HG03175 (cell line): ENCODE measurements at regions not wholly inside any gene's neighbourhood (a gene's known extent, or its start where the extent isn't known, plus 50 kb on each side); places are given as distances from the start of the nearest gene placed in this dataset.
"Not testable (repeated sequence)": the region's sequence is repeated elsewhere in the genome, so short reads cannot be mapped to it uniquely, and the experiment has no call there.

Source experiments
- ATAC-seq: cut with Tn5 transposase; IDR thresholded peaks from one replicate; pipeline ENCODE4 v1.9.1; 2021; ENCODE audit warnings: mild to moderate bottlenecking, moderate library complexity; ENCODE audit not compliant: unreplicated experiment

- not testable (repeated sequence) for ATAC-seq
Measured at GRCh38 chr15:20244792-20245191, 296.8 kb downstream of the GOLGA6L6 start.

DNA sequence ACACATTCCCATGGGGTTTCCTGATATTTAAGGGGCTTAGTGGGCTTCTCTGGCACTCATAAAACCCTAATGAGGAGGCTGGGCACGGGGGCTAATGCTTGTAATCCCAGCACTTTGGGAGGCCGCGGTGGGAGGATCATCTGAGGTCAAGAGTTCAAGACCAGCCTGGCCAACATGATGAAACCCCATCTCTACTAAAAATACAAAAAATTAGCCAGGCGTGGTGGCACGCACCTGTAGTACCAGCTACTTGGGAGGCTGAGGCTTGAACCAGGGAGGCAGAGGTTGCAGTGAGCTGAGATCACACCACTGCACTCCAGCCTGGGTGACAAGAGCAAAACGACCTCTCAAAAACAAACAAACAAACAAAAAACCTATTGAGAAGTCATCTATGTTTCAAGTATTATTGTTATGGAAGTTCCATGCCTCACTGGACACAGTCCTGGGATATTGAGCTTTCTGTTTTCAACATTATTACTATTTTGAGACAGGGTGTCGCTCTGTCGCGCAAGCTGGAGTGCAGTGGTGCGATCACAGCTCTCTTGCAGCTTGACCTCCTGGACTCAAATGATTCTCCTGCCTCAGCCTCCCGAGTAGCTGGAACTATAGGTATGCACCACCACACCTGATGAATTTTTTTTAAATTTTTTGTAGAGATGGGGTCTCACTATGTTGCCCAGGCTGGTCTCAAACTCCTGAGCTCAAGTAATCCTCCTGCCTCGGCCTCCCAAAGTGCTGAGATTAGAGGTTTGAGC lies 297.9 kb downstream of the GOLGA6L6 start:
- not testable (repeated sequence) for ATAC-seq

GRCh38 chr15:20240366-20240917 lies 301.2 kb downstream of the GOLGA6L6 start:
- not testable (repeated sequence) for ATAC-seq

DNA sequence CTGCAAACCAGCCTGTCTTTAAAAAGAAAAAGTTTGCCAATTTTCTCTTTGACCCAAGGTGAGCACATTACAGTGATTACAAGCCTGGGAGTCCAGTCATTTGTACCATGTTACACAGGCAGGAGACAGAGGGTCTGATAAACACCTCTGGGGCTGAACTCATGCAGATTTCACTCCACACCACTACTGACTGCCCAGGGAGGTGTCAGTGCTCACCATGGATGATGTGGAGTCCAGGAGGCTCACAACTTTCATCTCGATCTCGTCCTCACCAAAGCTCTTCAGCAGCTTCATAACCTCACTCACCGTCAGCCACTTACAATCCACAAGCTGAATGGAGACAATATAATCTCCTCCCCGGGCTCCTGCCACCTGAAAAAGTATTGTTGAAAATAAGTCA lies 302.4 kb downstream of the GOLGA6L6 start:
- ATAC-seq: not testable (repeated sequence)

DNA sequence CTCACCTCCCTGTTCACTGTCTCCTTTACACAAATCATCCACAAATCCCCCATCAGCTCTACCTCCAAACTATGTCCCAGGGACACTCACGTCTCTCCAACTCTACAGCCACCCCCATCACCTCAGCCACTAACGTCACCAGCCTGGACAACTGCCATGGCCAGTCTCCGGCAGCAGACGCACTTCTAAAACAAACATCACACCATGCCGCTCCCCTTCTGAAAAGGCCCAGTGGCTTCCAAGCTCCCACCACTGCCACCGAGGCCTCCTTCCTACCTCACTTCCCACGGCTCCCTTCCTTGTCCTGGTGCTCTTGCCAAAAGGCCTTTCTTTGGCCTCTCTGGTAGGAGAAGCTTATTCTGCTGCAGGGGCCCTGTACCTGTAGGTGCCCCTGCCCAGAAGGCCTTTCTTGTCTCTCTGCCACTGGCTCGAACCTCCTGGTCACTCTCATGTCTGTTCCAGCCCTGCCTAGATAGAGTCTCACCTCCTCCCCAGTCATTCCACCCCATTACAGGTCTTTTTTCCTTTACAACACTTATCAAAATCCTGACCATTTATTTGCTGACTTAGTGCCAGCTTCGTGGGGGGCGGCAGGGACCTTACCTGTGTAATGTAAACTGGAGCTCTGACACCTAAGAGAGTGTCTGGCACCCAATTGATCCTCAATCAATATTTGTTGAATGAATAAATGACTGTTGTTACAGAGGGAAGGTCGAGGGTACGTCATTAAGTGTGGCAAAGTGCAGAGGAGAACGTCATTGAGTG lies 304.2 kb downstream of the GOLGA6L6 start:
- not testable (repeated sequence) for ATAC-seq

GRCh38 chr15:20235728-20236127 lies 305.9 kb downstream of the GOLGA6L6 start:
- ATAC-seq: not testable (repeated sequence)

- not testable (repeated sequence) for ATAC-seq
Measured at GRCh38 chr15:20234006-20234540, 307.5 kb downstream of the GOLGA6L6 start.

GRCh38 chr15:20232457-20232856 lies 309.1 kb downstream of the GOLGA6L6 start:
- not testable (repeated sequence) for ATAC-seq

DNA sequence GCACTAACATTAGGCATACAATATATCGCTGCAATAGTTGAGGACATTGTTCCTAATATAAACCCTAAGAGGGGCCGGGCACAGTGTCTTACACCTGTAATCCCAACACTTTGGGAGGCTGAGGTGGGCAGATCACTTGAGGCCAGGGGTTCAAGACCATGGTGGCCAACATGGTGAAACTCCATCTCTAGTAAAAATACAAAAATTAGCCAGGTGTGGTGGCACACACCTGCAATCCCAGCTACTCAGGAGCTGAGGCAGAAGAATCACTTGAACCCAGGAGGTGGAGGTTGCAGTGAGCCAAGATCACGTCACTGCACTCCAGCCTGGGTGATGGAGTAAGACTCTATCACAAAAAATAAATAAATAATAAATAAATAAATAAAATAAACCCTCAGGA lies 310.9 kb downstream of the GOLGA6L6 start:
- ATAC-seq: not testable (repeated sequence)

DNA sequence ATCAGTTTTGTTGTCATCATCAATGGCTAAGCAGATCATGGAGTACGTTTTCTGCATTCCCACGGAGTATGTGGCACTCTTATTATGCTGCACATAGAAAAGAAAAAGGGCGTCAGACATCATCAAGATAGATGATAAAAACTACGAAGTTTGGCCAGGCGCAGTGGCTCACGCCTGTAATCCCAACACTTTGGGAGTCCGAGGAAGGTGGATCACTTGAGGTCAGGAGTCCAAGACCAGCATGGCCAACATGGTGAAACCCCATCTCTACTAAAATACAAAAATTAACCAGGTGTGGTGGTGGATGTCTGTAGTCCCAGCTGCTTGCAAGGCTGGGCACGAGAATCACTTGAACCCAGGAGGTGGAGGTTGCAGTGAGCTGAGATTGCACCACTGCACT lies 312.8 kb downstream of the GOLGA6L6 start:
- ATAC-seq: not testable (repeated sequence)

DNA sequence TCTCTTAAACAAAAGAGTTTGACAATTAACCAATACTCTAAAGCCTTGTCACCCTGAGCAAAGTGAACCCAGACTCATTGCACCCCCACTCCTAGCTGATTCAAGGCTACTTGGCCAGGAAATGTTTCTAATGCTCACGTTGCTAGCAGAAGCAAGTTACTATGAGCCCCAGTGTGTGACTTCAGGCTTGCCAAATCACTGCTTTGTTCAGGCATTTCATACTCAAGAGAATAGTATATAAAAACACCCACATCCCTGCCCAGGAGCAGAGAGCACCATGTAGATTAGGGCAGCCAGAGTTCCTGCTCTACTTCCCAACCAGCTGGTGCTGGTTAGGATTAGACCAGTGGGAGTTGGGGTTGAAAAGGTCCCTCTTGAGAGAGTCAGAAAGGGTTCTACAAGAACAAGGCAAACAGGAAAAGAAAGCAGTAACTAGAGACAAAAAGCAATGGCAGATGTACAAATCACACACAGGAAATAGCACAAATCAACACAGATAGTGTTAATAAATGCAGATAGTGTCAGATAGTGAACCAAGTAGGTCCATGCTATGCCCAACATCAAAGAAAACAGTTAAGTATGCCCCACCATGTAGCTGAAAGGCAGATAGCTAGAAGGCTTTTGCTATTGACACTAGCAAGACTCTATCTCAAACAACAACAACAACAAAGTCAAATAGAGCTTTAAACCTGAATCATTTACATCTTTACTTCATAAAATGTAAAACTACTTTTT lies 314.3 kb downstream of the GOLGA6L6 start:
- ATAC-seq: not testable (repeated sequence)

DNA sequence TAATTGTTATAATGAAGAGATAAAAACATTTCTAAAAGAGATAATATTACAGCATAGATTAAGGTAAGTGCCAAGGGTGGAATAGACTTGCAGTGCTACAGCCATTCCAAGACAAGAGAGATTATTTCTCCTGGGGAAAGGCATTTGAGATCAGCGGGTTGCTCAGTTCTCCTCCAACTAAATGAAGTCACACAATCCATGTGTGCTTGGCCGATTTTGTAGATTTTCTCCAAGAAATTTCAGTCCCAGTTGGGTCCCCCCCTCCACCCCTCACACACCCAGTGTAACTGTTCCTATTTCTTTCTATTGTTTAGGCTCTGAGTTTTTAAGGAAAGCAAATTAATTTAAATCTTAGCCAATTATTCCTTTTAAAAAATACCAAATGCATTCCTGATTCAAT lies 315.1 kb downstream of the GOLGA6L6 start:
- not testable (repeated sequence) for ATAC-seq

DNA sequence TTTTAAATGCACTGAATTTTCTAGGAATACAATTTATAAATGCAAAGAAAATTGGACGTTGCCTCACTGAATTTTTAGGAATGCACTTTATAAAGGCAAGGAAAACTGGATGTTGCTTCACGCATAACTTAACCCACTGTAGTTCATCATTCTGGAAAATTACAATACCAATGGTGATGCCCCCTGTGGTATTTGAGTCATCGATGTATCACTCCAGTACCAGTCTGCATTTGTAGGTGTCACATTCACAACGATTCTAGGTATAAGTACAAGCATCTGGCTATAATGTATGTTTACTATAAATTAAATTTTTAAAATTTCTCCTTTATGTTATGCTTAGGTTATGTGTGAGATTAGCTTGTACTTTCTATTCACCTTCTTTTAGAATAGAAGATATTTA lies 320.5 kb downstream of the GOLGA6L6 start:
- not testable (repeated sequence) for ATAC-seq

DNA sequence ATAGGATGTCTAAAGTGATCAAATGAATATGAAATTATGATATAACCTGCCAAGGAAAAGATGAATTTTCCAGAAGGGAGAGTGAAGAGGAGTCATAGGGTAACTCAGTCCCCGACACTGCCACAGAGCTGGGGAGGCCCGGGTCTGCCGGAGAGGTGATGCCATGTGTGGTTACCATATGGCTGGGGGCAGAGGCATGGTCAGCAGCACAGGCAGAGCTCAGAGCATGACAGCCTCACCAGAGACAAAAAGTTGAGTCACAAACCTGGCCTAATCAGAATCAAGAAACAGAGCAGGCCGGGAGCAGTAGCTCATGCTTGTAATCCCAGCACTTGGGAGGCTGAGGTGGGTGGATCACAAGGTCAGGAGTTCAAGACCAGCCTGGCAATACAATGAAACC lies 322.4 kb downstream of the GOLGA6L6 start:
- ATAC-seq: not testable (repeated sequence)

DNA sequence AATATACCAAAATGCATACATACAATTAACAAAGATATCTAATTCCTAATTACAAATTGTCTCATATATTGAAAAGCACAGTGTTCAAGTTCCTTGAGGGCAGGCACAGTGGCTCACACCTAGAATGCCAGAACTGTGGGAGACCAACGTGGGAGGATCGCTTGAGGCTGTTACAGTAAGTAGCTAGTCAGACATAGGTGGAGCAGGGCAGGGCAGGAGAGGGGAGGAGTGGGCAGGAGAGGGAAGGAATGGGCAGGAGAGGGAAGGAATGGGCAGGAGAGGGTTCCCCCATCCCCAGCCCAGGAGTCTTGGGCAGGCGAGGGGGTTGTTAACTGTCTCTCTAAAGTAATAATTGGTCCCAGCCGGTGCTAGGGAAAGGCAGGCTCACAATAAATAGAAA lies 325.9 kb downstream of the GOLGA6L6 start:
- ATAC-seq: not testable (repeated sequence)

- not testable (repeated sequence) for ATAC-seq
Measured at GRCh38 chr15:20214101-20214500, 327.5 kb downstream of the GOLGA6L6 start.

- not testable (repeated sequence) for ATAC-seq
Measured at GRCh38 chr15:20211508-20211907, 330.1 kb downstream of the GOLGA6L6 start.

GRCh38 chr15:20209973-20210372 lies 331.6 kb downstream of the GOLGA6L6 start:
- ATAC-seq: not testable (repeated sequence)

- ATAC-seq: not testable (repeated sequence)
Measured at GRCh38 chr15:20207607-20208006, 334.0 kb downstream of the GOLGA6L6 start.

DNA sequence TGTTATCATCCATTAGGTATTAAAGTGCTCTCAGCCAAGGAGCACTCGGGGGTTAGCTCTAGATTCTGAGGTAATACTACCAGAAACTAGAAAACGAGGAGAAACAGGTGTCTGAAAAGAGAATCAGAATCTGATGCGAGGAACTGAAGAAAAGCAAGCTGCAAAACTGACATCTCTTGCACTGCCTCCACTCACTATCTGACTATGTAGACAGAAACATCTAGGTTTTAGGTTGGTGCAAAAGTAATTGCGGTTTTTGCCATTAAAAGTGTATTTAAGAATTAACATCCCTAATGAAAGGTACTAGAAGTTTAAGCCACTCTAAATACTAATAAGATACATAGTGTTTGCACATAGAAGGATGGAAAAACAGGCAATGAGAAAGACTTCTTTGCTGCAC lies 334.4 kb downstream of the GOLGA6L6 start:
- not testable (repeated sequence) for ATAC-seq
